Tibial nerve (tissue), 4 donors: ENCODE measurements at regions not wholly inside any gene's neighbourhood (a gene's known extent, or its start where the extent isn't known, plus 50 kb on each side); places are given as distances from the start of the nearest gene placed in this dataset.

Experiments used
- DNase-seq, 2 donors: peaks; one replicate each; pipeline ENCODE4 v3.0.0-alpha.2; 2019; ENCODE audit warnings: low spot score in 2 of 2
- H3K27ac ChIP-seq, 4 donors: fragments of 200-600 bp; sonication (generic) in 3 of 4; one replicate each; pipeline ENCODE4 v1.5.1; 2017 to 2019; ENCODE audit warnings: mild to moderate bottlenecking in 1 of 4
- H3K27me3 ChIP-seq, 2 donors: fragments of 200-600 bp; sonication (generic) in 1 of 2; one replicate each; pipeline versions ENCODE4 v1.5.1 to v1.6.0; 2017 to 2019
- H3K36me3 ChIP-seq, 3 donors: fragments of 200-600 bp; sonication (generic); one replicate each; pipeline ENCODE4 v1.5.1; 2018 to 2019
- H3K4me1 ChIP-seq, 4 donors: fragments of 200-600 bp; sonication (generic) in 3 of 4; one replicate each; pipeline ENCODE4 v1.5.1; 2017 to 2019
- H3K4me3 ChIP-seq, 4 donors: fragments of 200-600 bp; sonication (generic) in 3 of 4; one replicate each; pipeline ENCODE4 v1.5.1; 2017 to 2019; ENCODE audit warnings: mild to moderate bottlenecking in 1 of 4, moderate library complexity in 1 of 4
- H3K9me3 ChIP-seq, 4 donors: fragments of 200-600 bp; sonication (generic) in 3 of 4; one replicate each; pipeline ENCODE4 v1.5.1; 2017 to 2019
- EP300 ChIP-seq, 2 donors: sonication (generic); formaldehyde crosslinking; IDR thresholded peaks; one replicate each; pipeline ENCODE4 v1.6.1; 2017; ENCODE audit warnings: antibody characterized with exemption in 2 of 2, mild to moderate bottlenecking in 1 of 2
- POLR2A ChIP-seq, 2 donors: fragments of 450-650 bp; IDR thresholded peaks; one replicate each; pipeline ENCODE4 v1.6.1; 2017; ENCODE audit warnings: antibody characterized with exemption in 2 of 2, mild to moderate bottlenecking in 2 of 2, moderate library complexity in 2 of 2
- WGBS, 2 donors: methylation state at CpG; one replicate each; pipeline ENCODE4 v1.1.5; 2018; 5-methylcytosine and 5-hydroxymethylcytosine counted together
- TF ChIP-seq, protein P1 (sequence below), 5 experiments: fragments of 200-600 bp in 3 of 5; fragments of 450-650 bp in 2 of 5; sonication (generic) in 3 of 5; IDR thresholded peaks; one replicate each; pipeline ENCODE4 v1.5.1; 2016 to 2019; ENCODE audit warnings: antibody characterized with exemption in 5 of 5, mild to moderate bottlenecking in 3 of 5, moderate library complexity in 2 of 5

DNA sequence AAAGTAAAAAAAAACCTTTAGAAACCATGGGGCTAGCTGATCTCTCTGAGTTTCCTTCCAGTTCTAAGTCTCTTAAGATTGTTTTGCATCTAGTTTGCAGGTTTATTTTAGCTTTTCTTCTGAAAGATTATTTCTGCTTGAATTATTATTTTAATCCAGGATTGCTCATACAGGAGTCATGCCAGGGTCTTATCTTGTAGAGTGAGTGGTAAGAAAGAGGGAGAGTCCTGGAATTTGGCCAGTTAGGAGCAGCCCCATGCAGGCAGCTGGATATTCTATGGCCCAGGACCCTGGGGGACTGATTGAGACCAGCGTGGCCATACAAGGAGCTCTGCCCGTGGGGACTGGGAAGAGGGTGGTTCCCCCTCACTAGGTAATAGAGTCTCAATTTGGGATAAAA, 178.9 kb upstream of the HEY2 start:
- WGBS, 2 donors: 78 to 83% methylated on average over 2 of the region's 2 CpGs
- Histone ChIP-seq H3K27me3 (no peaks in the 10 kb centered on the region), H3K36me3 (no peaks in the 10 kb centered on the region), H3K4me3 (no peak overlapping the region), H3K4me1 (no peaks in the 10 kb centered on the region), H3K27ac (no peak overlapping the region), H3K9me3 (no peaks in the 10 kb centered on the region)
- no peak for DNase-seq
- TF ChIP-seq EP300 (IDR thresholded peaks at IDR 0.05) (no peak), POLR2A (IDR thresholded peaks at IDR 0.05) (no peak)
- TF ChIP-seq, protein P1, sequence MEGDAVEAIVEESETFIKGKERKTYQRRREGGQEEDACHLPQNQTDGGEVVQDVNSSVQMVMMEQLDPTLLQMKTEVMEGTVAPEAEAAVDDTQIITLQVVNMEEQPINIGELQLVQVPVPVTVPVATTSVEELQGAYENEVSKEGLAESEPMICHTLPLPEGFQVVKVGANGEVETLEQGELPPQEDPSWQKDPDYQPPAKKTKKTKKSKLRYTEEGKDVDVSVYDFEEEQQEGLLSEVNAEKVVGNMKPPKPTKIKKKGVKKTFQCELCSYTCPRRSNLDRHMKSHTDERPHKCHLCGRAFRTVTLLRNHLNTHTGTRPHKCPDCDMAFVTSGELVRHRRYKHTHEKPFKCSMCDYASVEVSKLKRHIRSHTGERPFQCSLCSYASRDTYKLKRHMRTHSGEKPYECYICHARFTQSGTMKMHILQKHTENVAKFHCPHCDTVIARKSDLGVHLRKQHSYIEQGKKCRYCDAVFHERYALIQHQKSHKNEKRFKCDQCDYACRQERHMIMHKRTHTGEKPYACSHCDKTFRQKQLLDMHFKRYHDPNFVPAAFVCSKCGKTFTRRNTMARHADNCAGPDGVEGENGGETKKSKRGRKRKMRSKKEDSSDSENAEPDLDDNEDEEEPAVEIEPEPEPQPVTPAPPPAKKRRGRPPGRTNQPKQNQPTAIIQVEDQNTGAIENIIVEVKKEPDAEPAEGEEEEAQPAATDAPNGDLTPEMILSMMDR (IDR thresholded peaks at IDR 0.05): no peak

DNA sequence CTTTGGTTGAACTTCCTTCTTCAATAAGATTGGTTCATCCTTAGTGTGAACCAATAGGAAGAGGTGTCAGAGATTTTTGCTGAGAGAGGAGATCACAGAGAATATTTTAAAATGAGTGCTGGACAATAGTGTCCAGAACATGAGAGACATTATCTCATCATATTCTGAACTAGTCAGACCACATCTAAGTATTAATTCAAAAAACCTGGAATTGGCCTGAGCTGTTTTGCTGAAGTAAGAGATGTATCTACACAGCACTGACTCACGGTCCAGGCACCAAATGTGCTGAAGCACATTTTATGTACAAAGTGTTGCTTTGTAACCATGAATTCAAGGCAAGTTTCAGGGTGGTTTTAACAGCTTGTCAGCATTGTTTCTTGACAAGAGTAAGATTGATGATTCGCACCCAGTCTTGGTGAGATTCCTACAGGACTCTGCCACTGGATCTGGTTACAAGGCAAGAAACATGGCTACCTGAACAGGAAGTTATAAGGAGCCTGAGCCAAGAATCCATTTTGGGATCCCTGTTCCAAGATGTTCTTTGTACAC, 178.2 kb upstream of the HEY2 start:
- no peaks in the 10 kb centered on the region for H3K36me3 ChIP-seq
- H3K9me3 ChIP-seq: no peaks in the 10 kb centered on the region
- DNase-seq: no peak
- TF ChIP-seq POLR2A (IDR thresholded peaks at IDR 0.05): no peak
- H3K27ac ChIP-seq: no peak overlapping the region
- H3K27me3 ChIP-seq: no peaks in the 10 kb centered on the region
- H3K4me3 ChIP-seq: no peak overlapping the region
- no peaks in the 10 kb centered on the region for H3K4me1 ChIP-seq
- 86 to 88% methylated on average over 2 of the region's 2 CpGs for WGBS, 2 donors

DNA sequence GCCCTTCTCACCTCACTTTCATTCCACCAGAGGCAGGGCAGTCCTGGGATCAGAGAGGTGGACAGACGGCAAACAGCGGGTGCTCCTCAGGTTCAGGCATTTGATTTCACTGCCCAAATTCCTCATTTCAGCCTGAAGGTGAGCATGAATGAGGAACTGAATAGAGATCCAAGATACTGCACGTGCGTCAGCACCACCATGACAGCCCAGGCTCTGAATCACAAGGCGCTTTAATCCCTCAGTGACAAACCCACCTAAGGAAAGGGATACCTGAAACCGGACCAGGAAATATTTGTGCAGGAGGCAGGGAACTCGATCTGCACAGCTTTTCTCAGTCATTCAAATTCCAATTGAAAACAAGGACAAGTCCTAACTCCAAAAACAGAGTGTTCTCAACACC, 174.8 kb upstream of the HEY2 start:
- no peaks in the 10 kb centered on the region for H3K36me3 ChIP-seq
- WGBS, 2 donors: 68% methylated on average over 7 of the region's 7 CpGs
- H3K27ac ChIP-seq: no peak overlapping the region
- H3K4me1 ChIP-seq: no peaks in the 10 kb centered on the region
- H3K9me3 ChIP-seq: no peaks in the 10 kb centered on the region
- H3K4me3 ChIP-seq: no peak overlapping the region
- no peak for DNase-seq
- no peaks in the 10 kb centered on the region for H3K27me3 ChIP-seq
- TF ChIP-seq POLR2A (IDR thresholded peaks at IDR 0.05): no peak
- TF ChIP-seq, protein P1 (IDR thresholded peaks at IDR 0.05): no peak
- TF ChIP-seq EP300 (IDR thresholded peaks at IDR 0.05): no peak

DNA sequence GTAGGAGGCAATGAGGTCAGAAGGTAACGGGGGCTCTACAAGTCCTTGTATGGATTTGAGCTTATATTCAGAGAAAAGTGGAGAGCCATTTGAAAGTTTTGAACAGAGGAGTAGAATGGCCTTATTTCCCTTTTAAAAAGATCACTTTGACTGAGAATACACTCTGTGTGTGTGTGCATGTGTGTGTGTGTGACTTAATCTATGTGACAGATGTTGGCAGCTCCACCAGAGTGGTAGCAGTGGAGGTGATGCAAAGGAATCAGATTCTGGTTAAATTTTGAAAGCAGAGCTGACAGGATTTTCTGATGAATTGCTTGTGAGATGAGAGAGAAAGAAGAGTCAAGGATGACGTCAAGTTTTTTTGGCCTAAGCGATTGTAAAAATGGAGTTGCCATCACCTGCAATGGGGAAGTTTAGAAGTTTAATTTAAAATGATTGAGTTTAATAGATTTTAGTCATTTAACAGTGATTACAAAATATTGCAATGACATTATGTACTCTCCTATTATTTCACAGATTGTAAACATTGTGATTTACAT, 172.2 kb upstream of the HEY2 start:
- H3K27ac ChIP-seq: no peak overlapping the region
- no peaks in the 10 kb centered on the region for H3K4me1 ChIP-seq
- H3K4me3 ChIP-seq: no peak overlapping the region
- TF ChIP-seq EP300 (IDR thresholded peaks at IDR 0.05) (no peak), POLR2A (IDR thresholded peaks at IDR 0.05) (no peak)
- TF ChIP-seq, protein P1 (IDR thresholded peaks at IDR 0.05): no peak
- no peaks in the 10 kb centered on the region for H3K9me3 ChIP-seq
- no peaks in the 10 kb centered on the region for H3K36me3 ChIP-seq
- DNase-seq: no peak
- 84 to 97% methylated on average over 3 of the region's 3 CpGs for WGBS, 2 donors
- no peaks in the 10 kb centered on the region for H3K27me3 ChIP-seq

DNA sequence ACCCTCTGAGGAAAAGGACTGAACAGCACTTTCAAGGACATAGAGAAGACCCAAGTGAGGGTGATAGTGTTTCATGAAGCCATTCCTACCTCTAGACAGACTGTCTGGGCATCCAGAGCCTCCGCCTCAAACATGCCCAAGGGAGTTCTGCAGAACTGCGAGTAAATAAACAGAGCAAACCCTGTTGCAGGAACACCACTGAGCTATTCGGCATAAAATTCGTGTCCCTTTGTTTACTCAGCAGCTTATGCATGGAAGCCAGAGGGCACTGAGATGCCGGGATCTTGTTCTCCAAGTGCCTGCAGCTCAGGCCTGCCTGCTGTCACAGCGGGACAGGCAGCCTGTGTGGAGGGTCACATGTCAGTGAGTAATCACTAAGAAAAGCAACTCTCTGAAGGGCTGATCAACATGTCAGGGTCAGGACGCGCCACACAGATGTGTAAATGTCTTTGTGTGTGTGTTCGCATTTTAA, 164.9 kb upstream of the HEY2 start:
- no peak for DNase-seq
- WGBS, 2 donors: 33 to 42% methylated on average over 8 to 9 of the region's 9 CpGs
- no peak overlapping the region for H3K4me3 ChIP-seq
- H3K27me3 ChIP-seq: no peaks in the 10 kb centered on the region
- H3K9me3 ChIP-seq: no peaks in the 10 kb centered on the region
- no peaks in the 10 kb centered on the region for H3K36me3 ChIP-seq
- no peaks in the 10 kb centered on the region for H3K4me1 ChIP-seq
- TF ChIP-seq EP300 (IDR thresholded peaks at IDR 0.05): no peak
- no peak for TF ChIP-seq POLR2A (IDR thresholded peaks at IDR 0.05)
- TF ChIP-seq, protein P1 (IDR thresholded peaks at IDR 0.05): no peak
- H3K27ac ChIP-seq: no peak overlapping the region
